GM18507 (cell line): ENCODE measurements at regions not wholly inside any gene's neighbourhood (a gene's known extent, or its start where the extent isn't known, plus 50 kb on each side); places are given as distances from the start of the nearest gene placed in this dataset.

Experiments
- DNase-seq: peaks from one replicate; pipeline ENCODE4 v3.0.0; 2011; ENCODE audit warnings: low read depth; ENCODE audit not compliant: insufficient read length; ENCODE audit errors: extremely low spot score
- FAIRE-seq: peaks from 2 replicates; lab custom pipeline; 2011; peaks lifted over from hg19 to GRCh38; lab: Jason Lieb, UNC

DNA sequence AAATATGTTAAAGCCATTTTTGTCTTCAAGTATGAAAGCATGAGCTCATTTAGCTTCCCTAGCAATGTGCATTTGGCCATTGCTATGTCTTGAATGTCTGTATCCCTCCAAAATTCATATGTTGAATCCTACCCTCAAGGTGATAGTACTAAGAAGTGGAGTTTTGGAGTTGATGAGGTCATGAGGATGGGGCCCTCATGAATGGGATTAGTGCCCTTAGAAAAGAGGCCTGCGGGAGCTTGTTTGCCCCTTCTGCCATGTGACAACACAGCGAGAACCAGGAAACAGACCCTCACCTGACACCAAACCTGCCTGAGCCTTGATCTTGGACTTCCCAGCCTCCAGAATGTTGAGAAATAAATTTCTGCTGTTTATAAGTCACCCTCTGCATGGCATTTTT lies 61.3 kb upstream of the UCN3 start:
- no peak for DNase-seq
- FAIRE-seq, result no peak

DNA sequence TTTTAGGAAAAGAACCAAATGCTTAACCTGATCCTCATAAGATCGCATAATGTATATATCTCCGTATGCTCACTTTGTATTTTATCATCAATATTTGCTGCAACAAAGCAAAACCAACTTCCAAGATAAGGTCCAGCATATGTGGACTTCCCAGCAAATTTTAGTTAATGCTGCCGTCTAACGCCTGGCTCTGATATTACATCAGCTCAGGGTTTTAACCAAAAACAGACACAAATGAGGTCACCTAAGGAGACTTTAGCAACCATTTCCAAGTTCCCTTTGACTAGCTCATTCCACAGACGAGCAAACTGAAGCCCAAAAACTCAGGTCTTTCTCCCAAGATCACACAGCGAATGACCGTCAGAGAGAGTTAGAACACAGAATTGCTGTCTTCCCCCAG lies 59.4 kb upstream of the UCN3 start:
- FAIRE-seq (no peak), DNase-seq (no peak)

DNA sequence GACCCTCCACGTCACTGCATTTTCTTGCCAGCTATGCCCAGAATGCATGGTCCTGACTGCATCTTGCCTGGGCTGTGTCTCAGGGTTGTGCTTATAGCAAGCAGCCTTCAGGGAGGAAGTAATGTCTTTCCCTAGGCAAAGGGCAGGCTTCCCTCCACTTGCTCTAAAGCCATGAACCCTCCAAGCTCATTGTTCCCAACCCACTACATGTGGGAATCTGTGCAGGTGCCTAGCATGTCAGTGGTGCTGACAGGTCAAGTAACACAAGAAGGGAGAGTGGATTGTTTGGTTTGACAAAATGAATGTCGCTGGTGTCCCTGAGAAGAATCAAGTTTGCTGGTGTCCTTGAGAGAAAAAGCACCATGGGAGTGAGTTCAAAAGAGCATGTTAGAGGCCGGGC lies 53.9 kb upstream of the UCN3 start:
- no peak for DNase-seq
- FAIRE-seq, result no peak

DNA sequence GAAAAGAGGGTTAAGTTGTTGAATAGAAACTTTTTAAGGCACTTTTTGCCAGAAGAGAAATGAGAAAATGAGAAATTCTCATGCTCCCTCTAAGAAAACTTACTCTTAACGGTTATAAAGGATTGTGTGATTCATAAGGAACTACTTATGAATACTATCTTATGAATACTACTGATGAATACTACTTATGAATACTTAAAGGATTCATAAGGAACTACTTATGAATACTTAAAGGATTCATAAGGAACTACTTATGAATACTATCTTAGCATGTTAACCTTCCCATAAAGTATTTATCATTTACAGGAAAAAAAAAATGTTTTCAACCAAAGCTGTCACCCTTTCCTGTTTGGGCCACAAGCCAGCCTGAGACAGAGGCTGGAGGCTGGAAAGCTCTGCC lies 53.1 kb upstream of the UCN3 start:
- no peak for DNase-seq
- FAIRE-seq, result no peak

DNA sequence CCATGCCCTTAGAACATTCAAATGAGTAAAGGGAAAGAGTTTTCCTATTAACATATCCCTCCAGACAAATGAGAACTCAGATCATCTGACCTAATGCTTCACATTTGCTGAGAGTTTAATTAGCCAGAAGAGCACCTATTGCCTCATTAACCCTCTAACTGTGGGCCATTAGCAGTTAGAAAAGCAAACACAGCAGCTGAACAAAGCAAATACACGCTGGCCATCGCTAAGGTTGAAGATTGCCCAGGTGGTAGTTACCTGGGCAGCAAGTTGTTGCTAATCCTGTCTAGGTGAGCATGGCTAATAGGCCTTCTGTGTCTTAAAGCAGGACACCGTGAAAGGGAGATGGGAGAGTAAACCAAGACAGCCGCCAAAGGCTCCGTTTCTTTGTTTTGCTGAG lies 49.9 kb upstream of the UCN3 start:
- no peak for FAIRE-seq
- no peak for DNase-seq
